Natural killer cell (primary cell): ENCODE measurements at regions not wholly inside any gene's neighbourhood (a gene's known extent, or its start where the extent isn't known, plus 50 kb on each side); places are given as distances from the start of the nearest gene placed in this dataset.

Experiments used
- ATAC-seq, 3 donors: fragments of 150-1000 bp in 2 of 3; fragments of 200-7000 bp in 1 of 3; cut with Tn5 transposase; 1 replicate in 1 of 3; 2 replicates in 2 of 3; pipeline ENCODE4 v1.10.0; 2021; ENCODE audit warnings: mild to moderate bottlenecking in 2 of 3, moderate library complexity in 2 of 3
- DNase-seq, 2 donors: peaks; one replicate each; pipeline versions ENCODE4 v3.0.0 to v3.0.0-alpha.2; 2013 to 2021; ENCODE audit warnings: mixed read lengths in 1 of 2
- H3K27ac ChIP-seq: one replicate; pipeline ENCODE4 v1.5.1; 2013; ENCODE audit warnings: mild to moderate bottlenecking, low read length
- H3K27me3 ChIP-seq: one replicate; pipeline ENCODE4 v1.6.1; 2013; ENCODE audit warnings: low read length; ENCODE audit not compliant: control insufficient read depth, insufficient read depth
- H3K36me3 ChIP-seq: one replicate; pipeline ENCODE4 v1.6.1; 2013; ENCODE audit warnings: low read length; ENCODE audit not compliant: control insufficient read depth, insufficient read depth
- H3K4me1 ChIP-seq: one replicate; pipeline ENCODE4 v1.6.1; 2013; ENCODE audit warnings: low read length; ENCODE audit not compliant: control insufficient read depth, insufficient read depth
- H3K4me3 ChIP-seq: one replicate; pipeline ENCODE4 v1.5.1; 2013; ENCODE audit warnings: low read length
- H3K9me3 ChIP-seq: one replicate; pipeline ENCODE4 v1.6.1; 2013; ENCODE audit warnings: low read length; ENCODE audit not compliant: control insufficient read depth, insufficient read depth
- H3K27ac Mint-ChIP-seq, 2 donors: one replicate each; pipeline ENCODE4 v1.8.0; 2022; ENCODE audit warnings: mild to moderate bottlenecking in 2 of 2, mixed read lengths in 2 of 2, moderate library complexity in 1 of 2
- H3K27me3 Mint-ChIP-seq, 2 donors: one replicate each; pipeline ENCODE4 v1.8.0; 2022; ENCODE audit warnings: low read depth in 2 of 2, mixed read lengths in 2 of 2
- H3K36me3 Mint-ChIP-seq: one replicate; pipeline ENCODE4 v1.8.0; 2022; ENCODE audit warnings: mixed read lengths
- H3K4me1 Mint-ChIP-seq, 2 donors: one replicate each; pipeline ENCODE4 v1.8.0; 2022; ENCODE audit warnings: mixed read lengths in 2 of 2
- H3K4me3 Mint-ChIP-seq: one replicate; pipeline ENCODE4 v1.8.0; 2022; ENCODE audit warnings: mild to moderate bottlenecking, moderate library complexity, mixed read lengths
- H3K9me3 Mint-ChIP-seq, 2 donors: one replicate each; pipeline ENCODE4 v1.8.0; 2022; ENCODE audit warnings: mixed read lengths in 2 of 2
- WGBS: methylation state at CpG from one replicate; pipeline ENCODE4 v1.1.7; 2013; ENCODE audit warnings: missing lambda C conversion rate; ENCODE audit not compliant: insufficient coverage; 5-methylcytosine and 5-hydroxymethylcytosine counted together
- intact Hi-C: fragments of 100-400 bp; cut with micrococcal nuclease; formaldehyde crosslinking; loops from one replicate; pipeline ENCODE4 v1.14.2; 2022
- TF ChIP-seq, protein P1 (sequence below): fragments of 200-600 bp; IDR thresholded peaks from one replicate; pipeline ENCODE4 v1.8.0; 2022; ENCODE audit warnings: antibody characterized with exemption

DNA sequence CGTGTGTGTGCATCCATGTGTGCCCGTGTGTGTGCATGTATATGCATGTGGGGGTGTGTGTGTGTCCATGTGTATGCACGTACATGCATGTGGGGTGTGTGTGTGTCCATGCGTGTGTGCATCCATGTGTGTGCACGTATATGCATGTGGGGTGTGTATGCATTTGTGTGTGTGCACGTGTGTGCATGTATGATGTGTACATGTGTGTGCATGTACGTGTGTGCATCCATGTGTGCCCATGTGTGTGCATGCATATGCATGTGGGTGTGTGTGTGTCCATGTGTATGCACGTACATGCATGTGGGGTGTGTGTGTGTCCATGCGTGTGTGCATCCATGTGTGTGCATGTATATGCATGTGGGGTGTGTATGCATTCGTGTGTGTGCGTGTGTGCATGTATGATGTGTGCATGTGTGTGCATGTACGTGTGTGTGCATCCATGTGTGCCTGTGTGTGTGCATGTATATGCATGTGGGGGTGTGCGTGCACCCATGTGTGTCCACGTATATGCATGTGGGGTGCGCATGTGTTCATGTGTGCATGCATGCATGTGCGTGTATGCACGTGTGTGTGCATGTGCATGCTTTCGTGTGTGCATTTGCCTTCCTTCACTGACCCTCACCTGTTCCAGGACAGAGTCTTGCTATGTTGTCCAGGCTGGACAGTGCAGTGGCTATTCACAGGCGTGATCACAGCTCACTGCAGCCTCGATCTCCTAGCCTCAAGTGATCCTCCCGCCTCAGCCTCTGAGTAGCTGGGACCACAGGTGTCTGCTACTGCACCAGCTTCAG, 129.6 kb upstream of the TNRC6C start:
- DNase-seq, result no peak

DNA sequence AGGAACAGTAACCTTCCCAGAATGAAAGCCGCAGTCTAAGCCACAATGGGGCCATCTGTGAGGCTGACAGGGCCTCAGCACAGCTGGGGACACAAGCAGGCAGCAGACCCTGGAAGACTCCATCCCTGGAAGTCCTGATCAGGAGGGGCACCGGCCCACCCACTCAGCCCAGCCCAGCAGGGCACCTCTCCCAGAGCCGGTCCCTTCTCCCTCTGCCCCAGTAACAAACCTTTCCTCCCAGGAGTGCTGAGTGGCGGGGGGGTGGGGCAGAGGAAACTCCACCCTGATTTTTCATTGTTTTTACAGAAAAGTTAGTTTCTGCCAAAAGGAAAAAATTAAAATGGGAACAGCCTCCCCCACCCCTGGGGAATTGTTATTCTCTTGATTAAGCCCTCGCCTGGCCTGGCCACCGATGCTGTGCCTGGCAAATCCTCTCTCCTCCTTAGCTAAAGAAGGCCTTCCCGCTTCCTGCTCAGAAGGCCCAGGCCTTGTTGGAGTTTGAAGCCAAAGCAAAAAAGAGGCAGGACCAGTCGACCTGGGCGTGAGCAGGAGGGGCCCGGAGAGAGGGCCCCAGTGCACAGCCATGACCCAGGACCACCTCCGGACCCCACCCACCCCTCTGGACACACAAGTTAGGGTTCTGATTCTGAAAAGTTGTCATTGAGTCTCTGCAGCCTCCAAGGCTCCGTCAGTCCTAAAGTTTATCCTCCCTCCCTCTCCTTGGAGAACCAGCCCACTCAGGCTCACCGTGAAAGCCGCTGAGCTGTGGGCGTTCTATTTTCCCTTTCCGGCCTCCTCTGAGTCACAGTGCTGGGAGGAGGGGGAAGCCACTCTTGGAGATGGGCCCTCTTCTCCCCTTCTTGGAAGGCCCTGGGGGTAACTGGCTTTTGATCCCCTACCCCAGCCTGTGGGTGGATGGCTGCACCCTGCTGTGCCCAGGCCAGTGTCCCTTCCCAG, 128.4 kb upstream of the TNRC6C start:
- no peak for ATAC-seq
- Mint-ChIP-seq H3K9me3 (no peaks in the 10 kb centered on the region), H3K4me1 (peaks cover 11 to 21% of the 10 kb centered on the region in 2 donors), H3K36me3 (no peaks in the 10 kb centered on the region), H3K27ac (no peak overlapping the region), H3K27me3 (peaks cover 12 to 14% of the 10 kb centered on the region in 2 donors), H3K4me3 (no peak overlapping the region)
- Histone ChIP-seq H3K4me1 (peaks cover 25% of the 10 kb centered on the region), H3K9me3 (no peaks in the 10 kb centered on the region), H3K27ac (no peak overlapping the region), H3K27me3 (no peaks in the 10 kb centered on the region), H3K4me3 (no peak overlapping the region), H3K36me3 (no peaks in the 10 kb centered on the region)
- DNase-seq, result no peak
- intact Hi-C loops, result no loop called here
- 91% methylated on average over 13 of the region's 16 CpGs for WGBS
- TF ChIP-seq, protein P1, sequence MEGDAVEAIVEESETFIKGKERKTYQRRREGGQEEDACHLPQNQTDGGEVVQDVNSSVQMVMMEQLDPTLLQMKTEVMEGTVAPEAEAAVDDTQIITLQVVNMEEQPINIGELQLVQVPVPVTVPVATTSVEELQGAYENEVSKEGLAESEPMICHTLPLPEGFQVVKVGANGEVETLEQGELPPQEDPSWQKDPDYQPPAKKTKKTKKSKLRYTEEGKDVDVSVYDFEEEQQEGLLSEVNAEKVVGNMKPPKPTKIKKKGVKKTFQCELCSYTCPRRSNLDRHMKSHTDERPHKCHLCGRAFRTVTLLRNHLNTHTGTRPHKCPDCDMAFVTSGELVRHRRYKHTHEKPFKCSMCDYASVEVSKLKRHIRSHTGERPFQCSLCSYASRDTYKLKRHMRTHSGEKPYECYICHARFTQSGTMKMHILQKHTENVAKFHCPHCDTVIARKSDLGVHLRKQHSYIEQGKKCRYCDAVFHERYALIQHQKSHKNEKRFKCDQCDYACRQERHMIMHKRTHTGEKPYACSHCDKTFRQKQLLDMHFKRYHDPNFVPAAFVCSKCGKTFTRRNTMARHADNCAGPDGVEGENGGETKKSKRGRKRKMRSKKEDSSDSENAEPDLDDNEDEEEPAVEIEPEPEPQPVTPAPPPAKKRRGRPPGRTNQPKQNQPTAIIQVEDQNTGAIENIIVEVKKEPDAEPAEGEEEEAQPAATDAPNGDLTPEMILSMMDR, result no peak

More for the DNA sequence above, 129.6 kb upstream of the TNRC6C start:
- no peak for ATAC-seq
- no peak overlapping the region for H3K4me3 Mint-ChIP-seq
- no peak overlapping the region for H3K27ac Mint-ChIP-seq
- 92% methylated on average over 21 of the region's 21 CpGs for WGBS
- H3K9me3 Mint-ChIP-seq, result no peaks in the 10 kb centered on the region
- no peaks in the 10 kb centered on the region for H3K27me3 ChIP-seq
- H3K36me3 Mint-ChIP-seq, result no peaks in the 10 kb centered on the region
- no peaks in the 10 kb centered on the region for H3K9me3 ChIP-seq
- no peak overlapping the region for H3K4me3 ChIP-seq
- no peaks in the 10 kb centered on the region for H3K36me3 ChIP-seq
- intact Hi-C loops, result no loop called here
- H3K4me1 Mint-ChIP-seq, result peaks cover 0 to 17% of the 10 kb centered on the region in 2 donors
- peaks cover 12 to 15% of the 10 kb centered on the region in 2 donors for H3K27me3 Mint-ChIP-seq
- TF ChIP-seq, protein P1, result no peak
- H3K27ac ChIP-seq, result no peak overlapping the region
- peaks cover 14% of the 10 kb centered on the region for H3K4me1 ChIP-seq

DNA sequence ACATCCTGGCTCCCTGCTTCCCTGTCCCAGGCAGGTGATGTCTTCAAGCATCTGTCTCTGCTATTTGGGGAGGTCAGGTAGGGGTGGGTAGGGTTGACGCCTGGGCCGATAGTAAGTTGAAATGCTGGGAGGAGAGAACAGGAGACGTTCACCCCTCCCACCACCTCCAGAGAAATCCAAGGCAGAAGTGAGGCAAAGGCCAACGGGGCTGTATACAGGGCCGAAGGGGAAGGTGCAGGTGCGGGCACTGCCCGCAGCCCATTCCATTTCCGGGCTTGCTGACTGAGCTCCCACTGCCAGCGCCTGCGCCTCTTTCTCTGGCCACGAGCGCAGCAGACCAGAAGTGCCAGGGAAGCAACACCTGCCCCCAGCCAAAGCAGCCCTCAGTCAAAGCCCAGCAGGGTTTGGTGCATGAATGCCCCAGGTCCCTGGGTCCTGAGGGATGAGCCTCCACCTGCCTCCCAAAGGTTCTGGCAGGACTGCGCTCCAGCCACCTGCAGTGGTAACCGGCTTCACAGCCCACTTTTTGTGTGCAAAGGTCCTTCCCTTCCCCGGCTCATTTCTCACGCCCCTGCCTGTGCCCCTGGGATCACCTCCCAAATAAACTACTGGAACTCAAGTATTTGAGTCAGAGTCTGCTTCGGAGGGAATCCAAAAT, 127.6 kb upstream of the TNRC6C start:
- WGBS, result 91% methylated on average over 14 of the region's 17 CpGs
- DNase-seq (no peak), ATAC-seq (no peak)
- Histone ChIP-seq H3K4me3 (no peak overlapping the region), H3K27ac (no peak overlapping the region), H3K4me1 (peaks cover 32% of the 10 kb centered on the region), H3K9me3 (no peaks in the 10 kb centered on the region), H3K36me3 (no peaks in the 10 kb centered on the region), H3K27me3 (no peaks in the 10 kb centered on the region)
- Mint-ChIP-seq H3K4me3 (no peak overlapping the region), H3K27me3 (peaks cover 12 to 14% of the 10 kb centered on the region in 2 donors), H3K27ac (no peak overlapping the region), H3K4me1 (peaks cover 15 to 24% of the 10 kb centered on the region in 2 donors), H3K9me3 (no peaks in the 10 kb centered on the region), H3K36me3 (no peaks in the 10 kb centered on the region)
- TF ChIP-seq, protein P1, result no peak
- intact Hi-C loops, result no loop called here
